Neural crest cell (in vitro differentiated cells): ENCODE measurements at regions not wholly inside any gene's neighbourhood (a gene's known extent, or its start where the extent isn't known, plus 50 kb on each side); places are given as distances from the start of the nearest gene placed in this dataset.
"Not testable (repeated sequence)": the region's sequence is repeated elsewhere in the genome, so short reads cannot be mapped to it uniquely, and the experiment has no call there.

Experiments
- DNase-seq: peaks from one replicate; pipeline ENCODE4 v3.0.0; 2021; ENCODE audit warnings: low read depth, mixed read lengths, low spot score
- H3K27ac Mint-ChIP-seq: one replicate; pipeline ENCODE4 v1.8.0; 2021; ENCODE audit warnings: mild to moderate bottlenecking, mixed read lengths; ENCODE audit not compliant: unreplicated experiment
- H3K27me3 Mint-ChIP-seq: 2 replicates; pipeline ENCODE4 v1.8.0; 2021; ENCODE audit warnings: low read depth, mild to moderate bottlenecking, mixed read lengths
- H3K36me3 Mint-ChIP-seq: 2 replicates; pipeline ENCODE4 v1.8.0; 2021; ENCODE audit warnings: low read depth, mild to moderate bottlenecking, mixed read lengths
- H3K4me1 Mint-ChIP-seq: 2 replicates; pipeline ENCODE4 v1.8.0; 2021; ENCODE audit warnings: mixed read lengths
- H3K4me3 Mint-ChIP-seq: one replicate; pipeline ENCODE4 v1.8.0; 2021; ENCODE audit warnings: mild to moderate bottlenecking, mixed read lengths
- H3K9me3 Mint-ChIP-seq: 2 replicates; pipeline ENCODE4 v1.8.0; 2021; ENCODE audit warnings: mixed read lengths
- CTCF ChIP-seq: fragments of 200-600 bp; sonication (generic); conservative IDR thresholded peaks from 2 replicates; pipeline ENCODE4 v1.5.0; 2021; ENCODE audit warnings: antibody characterized with exemption, mild to moderate bottlenecking

GRCh38 chr21:9837001-9837400, 684.4 kb upstream of the TPTE start:
- H3K27ac Mint-ChIP-seq, H3K4me1 Mint-ChIP-seq, DNase-seq, H3K27me3 Mint-ChIP-seq, H3K36me3 Mint-ChIP-seq, H3K4me3 Mint-ChIP-seq: not testable (repeated sequence)
- peaks cover 13% of the 10 kb centered on the region for H3K9me3 Mint-ChIP-seq

- not testable (repeated sequence) for H3K4me1 Mint-ChIP-seq, H3K36me3 Mint-ChIP-seq, H3K4me3 Mint-ChIP-seq, H3K27me3 Mint-ChIP-seq, H3K27ac Mint-ChIP-seq, DNase-seq
- peaks cover 15% of the 10 kb centered on the region for H3K9me3 Mint-ChIP-seq
Measured at GRCh38 chr21:9837526-9837925, 683.9 kb upstream of the TPTE start.

- H3K9me3 Mint-ChIP-seq, result peaks cover 21% of the 10 kb centered on the region
Measured at GRCh38 chr21:9837946-9838737, 683.2 kb upstream of the TPTE start.

GRCh38 chr21:9838738-9839642, 682.4 kb upstream of the TPTE start:
- H3K27ac Mint-ChIP-seq, result no peak overlapping the region

More at GRCh38 chr21:9837946-9838737, 683.2 kb upstream of the TPTE start:
- H3K27ac Mint-ChIP-seq, result no peak overlapping the region
- peaks cover 7% of the 10 kb centered on the region for H3K36me3 Mint-ChIP-seq
- no peak overlapping the region for H3K4me3 Mint-ChIP-seq
- TF ChIP-seq CTCF, result no peak
- no peak for DNase-seq
- H3K4me1 Mint-ChIP-seq, result no peaks in the 10 kb centered on the region
- no peaks in the 10 kb centered on the region for H3K27me3 Mint-ChIP-seq

GRCh38 chr21:9844106-9844505, 677.3 kb upstream of the TPTE start:
- H3K36me3 Mint-ChIP-seq, H3K4me1 Mint-ChIP-seq, H3K27me3 Mint-ChIP-seq, H3K27ac Mint-ChIP-seq, H3K4me3 Mint-ChIP-seq, DNase-seq: not testable (repeated sequence)
- H3K9me3 Mint-ChIP-seq, result peaks cover 25% of the 10 kb centered on the region

More at GRCh38 chr21:9838738-9839642, 682.4 kb upstream of the TPTE start:
- H3K36me3 Mint-ChIP-seq, result peaks cover 7% of the 10 kb centered on the region
- peaks cover 24% of the 10 kb centered on the region for H3K9me3 Mint-ChIP-seq
- TF ChIP-seq CTCF, result no peak
- H3K27me3 Mint-ChIP-seq, result no peaks in the 10 kb centered on the region
- no peak overlapping the region for H3K4me3 Mint-ChIP-seq
- DNase-seq, result no peak
- no peaks in the 10 kb centered on the region for H3K4me1 Mint-ChIP-seq

GRCh38 chr21:9847511-9847910, 673.9 kb upstream of the TPTE start:
- H3K9me3 Mint-ChIP-seq, result peaks cover 17% of the 10 kb centered on the region
- not testable (repeated sequence) for H3K36me3 Mint-ChIP-seq, H3K4me1 Mint-ChIP-seq, H3K4me3 Mint-ChIP-seq, H3K27ac Mint-ChIP-seq, DNase-seq, H3K27me3 Mint-ChIP-seq

GRCh38 chr21:9851166-9851565, 670.2 kb upstream of the TPTE start:
- H3K4me1 Mint-ChIP-seq, H3K4me3 Mint-ChIP-seq, H3K36me3 Mint-ChIP-seq, H3K27me3 Mint-ChIP-seq, H3K9me3 Mint-ChIP-seq, H3K27ac Mint-ChIP-seq, DNase-seq: not testable (repeated sequence)

GRCh38 chr21:9851695-9852094, 669.7 kb upstream of the TPTE start:
- not testable (repeated sequence) for H3K36me3 Mint-ChIP-seq, DNase-seq, H3K27ac Mint-ChIP-seq, H3K27me3 Mint-ChIP-seq, H3K4me3 Mint-ChIP-seq, H3K4me1 Mint-ChIP-seq, H3K9me3 Mint-ChIP-seq

GRCh38 chr21:9857563-9857962, 663.8 kb upstream of the TPTE start:
- H3K27ac Mint-ChIP-seq, H3K27me3 Mint-ChIP-seq, H3K4me1 Mint-ChIP-seq, H3K36me3 Mint-ChIP-seq, H3K4me3 Mint-ChIP-seq, DNase-seq: not testable (repeated sequence)
- peaks cover 13% of the 10 kb centered on the region for H3K9me3 Mint-ChIP-seq

GRCh38 chr21:9859865-9860264, 661.5 kb upstream of the TPTE start:
- H3K36me3 Mint-ChIP-seq, H3K27me3 Mint-ChIP-seq, H3K4me3 Mint-ChIP-seq, H3K27ac Mint-ChIP-seq, H3K4me1 Mint-ChIP-seq, DNase-seq: not testable (repeated sequence)
- H3K9me3 Mint-ChIP-seq, result peaks cover 19% of the 10 kb centered on the region

GRCh38 chr21:9862456-9862855, 658.9 kb upstream of the TPTE start:
- H3K9me3 Mint-ChIP-seq, result peaks cover 11% of the 10 kb centered on the region
- DNase-seq, H3K4me1 Mint-ChIP-seq, H3K27ac Mint-ChIP-seq, H3K36me3 Mint-ChIP-seq, H3K4me3 Mint-ChIP-seq, H3K27me3 Mint-ChIP-seq: not testable (repeated sequence)
